HFF-Myc (cell line): ENCODE measurements at regions not wholly inside any gene's neighbourhood (a gene's known extent, or its start where the extent isn't known, plus 50 kb on each side); places are given as distances from the start of the nearest gene placed in this dataset.

Experiments
- DNase-seq: peaks from one replicate; pipeline ENCODE4 v3.0.0-alpha.2; 2011; ENCODE audit warnings: low read depth; ENCODE audit errors: extremely low read depth
- H3K4me3 ChIP-seq: replicated peaks from 2 replicates; pipeline ENCODE4 v1.5.1; 2011; ENCODE audit warnings: low read depth, mild to moderate bottlenecking, control low read depth, low read length
- CTCF ChIP-seq: IDR thresholded peaks from 2 replicates; pipeline ENCODE4 v1.5.1; 2012; ENCODE audit warnings: mild to moderate bottlenecking, low read depth, low read length, control low read depth; ENCODE audit errors: missing control alignments

GRCh38 chr6:159532155-159532554 lies 160.9 kb downstream of the SOD2 start:
- DNase-seq = no peak
- no peak for TF ChIP-seq CTCF
- H3K4me3 ChIP-seq = no peak overlapping the region

- no peak overlapping the region for H3K4me3 ChIP-seq
- no peak for DNase-seq
- TF ChIP-seq CTCF = no peak
Observed at GRCh38 chr6:159529934-159530333, 163.1 kb downstream of the SOD2 start.

- TF ChIP-seq CTCF = no peak
- no peak for DNase-seq
- H3K4me3 ChIP-seq = no peak overlapping the region
Observed at GRCh38 chr6:159527351-159527750, 165.7 kb downstream of the SOD2 start.

- TF ChIP-seq CTCF = no peak
- no peak for DNase-seq
- H3K4me3 ChIP-seq = no peak overlapping the region
Observed at GRCh38 chr6:159525445-159526025, 167.5 kb downstream of the SOD2 start.

GRCh38 chr6:159522877-159523547 lies 170.0 kb downstream of the SOD2 start:
- H3K4me3 ChIP-seq = no peak overlapping the region
- no peak for DNase-seq
- TF ChIP-seq CTCF = no peak

- no peak for DNase-seq
- TF ChIP-seq CTCF = no peak
- H3K4me3 ChIP-seq = no peak overlapping the region
Observed at GRCh38 chr6:159521962-159522361, 171.1 kb downstream of the SOD2 start.
